ENCODE measurements at regions not wholly inside any gene's neighbourhood (a gene's known extent, or its start where the extent isn't known, plus 50 kb on each side); places are given as distances from the start of the nearest gene placed in this dataset.

- no peaks in the 10 kb centered on the region for H3K9me3 ChIP-seq (ENCODE audit: control insufficient read depth in 3 of 3, low read length in 3 of 3)
- no peak overlapping the region for H3K9ac ChIP-seq (ENCODE audit: low read depth in 1 of 3, low read length in 3 of 3)
- H3K27me3 ChIP-seq (ENCODE audit: control insufficient read depth in 3 of 3, insufficient read depth in 3 of 3, low read length in 3 of 3): peaks cover 0 to 3% (median 0%) of the 10 kb centered on the region in 3 donors
- no peaks in the 10 kb centered on the region for H3K4me1 ChIP-seq (ENCODE audit: control insufficient read depth in 3 of 3, insufficient read depth in 3 of 3, low read length in 3 of 3)
- no peak overlapping the region for H3K4me3 ChIP-seq (ENCODE audit: low read length in 3 of 3)
- no peaks in the 10 kb centered on the region for H3K36me3 ChIP-seq (ENCODE audit: control insufficient read depth in 3 of 3, insufficient read depth in 3 of 3, low read length in 3 of 3)
- H3K27ac ChIP-seq (ENCODE audit: low read depth, low read length): no peak overlapping the region
Observed at GRCh38 chr19:28859811-28860210, 353.1 kb downstream of the UQCRFS1 start.

- H3K4me1 ChIP-seq (ENCODE audit: control insufficient read depth in 3 of 3, insufficient read depth in 3 of 3, low read length in 3 of 3): no peaks in the 10 kb centered on the region
- H3K36me3 ChIP-seq (ENCODE audit: control insufficient read depth in 3 of 3, insufficient read depth in 3 of 3, low read length in 3 of 3): no peaks in the 10 kb centered on the region
- H3K4me3 ChIP-seq (ENCODE audit: low read length in 3 of 3): no peak overlapping the region
- H3K27me3 ChIP-seq (ENCODE audit: control insufficient read depth in 3 of 3, insufficient read depth in 3 of 3, low read length in 3 of 3): peaks cover 0 to 3% (median 0%) of the 10 kb centered on the region in 3 donors
- H3K27ac ChIP-seq (ENCODE audit: low read depth, low read length): no peak overlapping the region
- no peak overlapping the region for H3K9ac ChIP-seq (ENCODE audit: low read depth in 1 of 3, low read length in 3 of 3)
- no peaks in the 10 kb centered on the region for H3K9me3 ChIP-seq (ENCODE audit: control insufficient read depth in 3 of 3, low read length in 3 of 3)
Observed at GRCh38 chr19:28858933-28859332, 354.0 kb downstream of the UQCRFS1 start.

GRCh38 chr19:28857967-28858366, 355.0 kb downstream of the UQCRFS1 start:
- H3K9ac ChIP-seq (ENCODE audit: low read depth in 1 of 3, low read length in 3 of 3): no peak overlapping the region

GRCh38 chr19:28855216-28855615, 357.7 kb downstream of the UQCRFS1 start:
- Histone ChIP-seq H3K4me1 (ENCODE audit: control insufficient read depth in 3 of 3, insufficient read depth in 3 of 3, low read length in 3 of 3) (no peaks in the 10 kb centered on the region), H3K4me3 (ENCODE audit: low read length in 3 of 3) (no peak overlapping the region), H3K27me3 (ENCODE audit: control insufficient read depth in 3 of 3, insufficient read depth in 3 of 3, low read length in 3 of 3) (peaks cover 0 to 6% (median 0%) of the 10 kb centered on the region in 3 donors), H3K36me3 (ENCODE audit: control insufficient read depth in 3 of 3, insufficient read depth in 3 of 3, low read length in 3 of 3) (no peaks in the 10 kb centered on the region), H3K9me3 (ENCODE audit: control insufficient read depth in 3 of 3, low read length in 3 of 3) (no peaks in the 10 kb centered on the region), H3K9ac (ENCODE audit: low read depth in 1 of 3, low read length in 3 of 3) (no peak overlapping the region), H3K27ac (ENCODE audit: low read depth, low read length) (no peak overlapping the region)

More at GRCh38 chr19:28857967-28858366, 355.0 kb downstream of the UQCRFS1 start:
- no peak overlapping the region for H3K27ac ChIP-seq (ENCODE audit: low read depth, low read length)
- no peak overlapping the region for H3K4me3 ChIP-seq (ENCODE audit: low read length in 3 of 3)
- no peaks in the 10 kb centered on the region for H3K4me1 ChIP-seq (ENCODE audit: control insufficient read depth in 3 of 3, insufficient read depth in 3 of 3, low read length in 3 of 3)
- H3K36me3 ChIP-seq (ENCODE audit: control insufficient read depth in 3 of 3, insufficient read depth in 3 of 3, low read length in 3 of 3): no peaks in the 10 kb centered on the region
- H3K27me3 ChIP-seq (ENCODE audit: control insufficient read depth in 3 of 3, insufficient read depth in 3 of 3, low read length in 3 of 3): peaks cover 0 to 3% (median 0%) of the 10 kb centered on the region in 3 donors
- H3K9me3 ChIP-seq (ENCODE audit: control insufficient read depth in 3 of 3, low read length in 3 of 3): no peaks in the 10 kb centered on the region

- Histone ChIP-seq H3K27ac (ENCODE audit: low read depth, low read length) (no peak overlapping the region), H3K9ac (ENCODE audit: low read depth in 1 of 3, low read length in 3 of 3) (no peak overlapping the region), H3K36me3 (ENCODE audit: control insufficient read depth in 3 of 3, insufficient read depth in 3 of 3, low read length in 3 of 3) (no peaks in the 10 kb centered on the region), H3K9me3 (ENCODE audit: control insufficient read depth in 3 of 3, low read length in 3 of 3) (peaks cover 0 to 2% (median 2%) of the 10 kb centered on the region in 3 donors), H3K4me3 (ENCODE audit: low read length in 3 of 3) (no peak overlapping the region), H3K27me3 (ENCODE audit: control insufficient read depth in 3 of 3, insufficient read depth in 3 of 3, low read length in 3 of 3) (peaks cover 0 to 3% (median 0%) of the 10 kb centered on the region in 3 donors), H3K4me1 (ENCODE audit: control insufficient read depth in 3 of 3, insufficient read depth in 3 of 3, low read length in 3 of 3) (no peaks in the 10 kb centered on the region)
Observed at GRCh38 chr19:28847468-28847867, 365.5 kb downstream of the UQCRFS1 start.

GRCh38 chr19:28846094-28846812, 366.7 kb downstream of the UQCRFS1 start:
- Histone ChIP-seq H3K27ac (ENCODE audit: low read depth, low read length) (no peak overlapping the region), H3K4me3 (ENCODE audit: low read length in 3 of 3) (no peak overlapping the region), H3K4me1 (ENCODE audit: control insufficient read depth in 3 of 3, insufficient read depth in 3 of 3, low read length in 3 of 3) (no peaks in the 10 kb centered on the region), H3K9ac (ENCODE audit: low read depth in 1 of 3, low read length in 3 of 3) (no peak overlapping the region), H3K9me3 (ENCODE audit: control insufficient read depth in 3 of 3, low read length in 3 of 3) (peaks cover 0 to 2% (median 2%) of the 10 kb centered on the region in 3 donors), H3K36me3 (ENCODE audit: control insufficient read depth in 3 of 3, insufficient read depth in 3 of 3, low read length in 3 of 3) (no peaks in the 10 kb centered on the region), H3K27me3 (ENCODE audit: control insufficient read depth in 3 of 3, insufficient read depth in 3 of 3, low read length in 3 of 3) (peaks cover 0 to 3% (median 0%) of the 10 kb centered on the region in 3 donors)

- Histone ChIP-seq H3K36me3 (ENCODE audit: control insufficient read depth in 3 of 3, insufficient read depth in 3 of 3, low read length in 3 of 3) (no peaks in the 10 kb centered on the region), H3K27me3 (ENCODE audit: control insufficient read depth in 3 of 3, insufficient read depth in 3 of 3, low read length in 3 of 3) (peaks cover 0 to 11% (median 2%) of the 10 kb centered on the region in 3 donors), H3K4me3 (ENCODE audit: low read length in 3 of 3) (no peak overlapping the region), H3K9ac (ENCODE audit: low read depth in 1 of 3, low read length in 3 of 3) (no peak overlapping the region), H3K27ac (ENCODE audit: low read depth, low read length) (no peak overlapping the region), H3K4me1 (ENCODE audit: control insufficient read depth in 3 of 3, insufficient read depth in 3 of 3, low read length in 3 of 3) (no peaks in the 10 kb centered on the region), H3K9me3 (ENCODE audit: control insufficient read depth in 3 of 3, low read length in 3 of 3) (peaks cover 0 to 2% (median 2%) of the 10 kb centered on the region in 3 donors)
Observed at GRCh38 chr19:28843761-28844492, 369.0 kb downstream of the UQCRFS1 start.

- Histone ChIP-seq H3K36me3 (ENCODE audit: control insufficient read depth in 3 of 3, insufficient read depth in 3 of 3, low read length in 3 of 3) (no peaks in the 10 kb centered on the region), H3K9me3 (ENCODE audit: control insufficient read depth in 3 of 3, low read length in 3 of 3) (no peaks in the 10 kb centered on the region), H3K4me1 (ENCODE audit: control insufficient read depth in 3 of 3, insufficient read depth in 3 of 3, low read length in 3 of 3) (no peaks in the 10 kb centered on the region), H3K27me3 (ENCODE audit: control insufficient read depth in 3 of 3, insufficient read depth in 3 of 3, low read length in 3 of 3) (peaks cover 0 to 12% (median 5%) of the 10 kb centered on the region in 3 donors), H3K27ac (ENCODE audit: low read depth, low read length) (no peak overlapping the region), H3K9ac (ENCODE audit: low read depth in 1 of 3, low read length in 3 of 3) (no peak overlapping the region), H3K4me3 (ENCODE audit: low read length in 3 of 3) (no peak overlapping the region)
Observed at GRCh38 chr19:28841531-28841930, 371.4 kb downstream of the UQCRFS1 start.

- Histone ChIP-seq H3K4me3 (ENCODE audit: low read length in 3 of 3) (no peak overlapping the region), H3K27ac (ENCODE audit: low read depth, low read length) (no peak overlapping the region), H3K4me1 (ENCODE audit: control insufficient read depth in 3 of 3, insufficient read depth in 3 of 3, low read length in 3 of 3) (no peaks in the 10 kb centered on the region), H3K36me3 (ENCODE audit: control insufficient read depth in 3 of 3, insufficient read depth in 3 of 3, low read length in 3 of 3) (no peaks in the 10 kb centered on the region), H3K9me3 (ENCODE audit: control insufficient read depth in 3 of 3, low read length in 3 of 3) (no peaks in the 10 kb centered on the region), H3K27me3 (ENCODE audit: control insufficient read depth in 3 of 3, insufficient read depth in 3 of 3, low read length in 3 of 3) (peaks cover 3 to 12% (median 5%) of the 10 kb centered on the region in 3 donors), H3K9ac (ENCODE audit: low read depth in 1 of 3, low read length in 3 of 3) (no peak overlapping the region)
Observed at GRCh38 chr19:28840891-28841290, 372.1 kb downstream of the UQCRFS1 start.

- Histone ChIP-seq H3K27me3 (ENCODE audit: control insufficient read depth in 3 of 3, insufficient read depth in 3 of 3, low read length in 3 of 3) (peaks cover 3 to 12% (median 9%) of the 10 kb centered on the region in 3 donors), H3K27ac (ENCODE audit: low read depth, low read length) (no peak overlapping the region), H3K9me3 (ENCODE audit: control insufficient read depth in 3 of 3, low read length in 3 of 3) (no peaks in the 10 kb centered on the region), H3K4me3 (ENCODE audit: low read length in 3 of 3) (no peak overlapping the region), H3K36me3 (ENCODE audit: control insufficient read depth in 3 of 3, insufficient read depth in 3 of 3, low read length in 3 of 3) (no peaks in the 10 kb centered on the region), H3K4me1 (ENCODE audit: control insufficient read depth in 3 of 3, insufficient read depth in 3 of 3, low read length in 3 of 3) (no peaks in the 10 kb centered on the region), H3K9ac (ENCODE audit: low read depth in 1 of 3, low read length in 3 of 3) (no peak overlapping the region)
Observed at GRCh38 chr19:28839455-28839854, 373.5 kb downstream of the UQCRFS1 start.
